Left kidney (tissue), 1 donor: ENCODE measurements at regions not wholly inside any gene's neighbourhood (a gene's known extent, or its start where the extent isn't known, plus 50 kb on each side); places are given as distances from the start of the nearest gene placed in this dataset.
"Not testable (repeated sequence)": the region's sequence is repeated elsewhere in the genome, so short reads cannot be mapped to it uniquely, and the experiment has no call there.

Experiments
- DNase-seq: peaks from one replicate; pipeline ENCODE4 v3.0.0-alpha.2; 2013

DNA sequence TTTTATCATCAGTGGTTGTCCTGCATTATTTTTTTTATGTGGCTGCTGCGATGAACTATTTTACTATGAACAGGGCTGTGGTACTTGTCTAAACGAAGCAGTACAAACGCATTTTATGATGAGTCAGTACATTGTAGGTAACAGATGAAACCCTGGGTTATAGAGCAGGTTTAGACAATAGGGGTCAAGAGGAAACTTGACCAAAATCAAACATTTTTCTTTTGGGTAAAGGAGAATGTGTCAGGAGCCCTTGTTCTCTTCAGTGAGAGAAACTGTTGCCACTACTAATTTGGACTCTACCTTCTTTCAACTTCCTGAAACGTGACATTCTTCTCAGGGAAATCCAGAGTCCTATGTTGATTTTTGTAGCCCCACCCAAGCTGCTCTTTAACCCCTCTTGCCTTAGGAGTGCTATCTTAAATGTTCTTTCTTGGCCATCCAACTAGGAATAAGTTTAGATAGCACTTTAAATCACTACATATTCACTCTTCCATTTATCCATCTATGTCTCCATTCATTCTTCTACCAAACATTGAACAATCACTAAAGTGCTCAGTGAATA, 415.8 kb upstream of the NR3C2 start:
- DNase-seq = no peak

DNA sequence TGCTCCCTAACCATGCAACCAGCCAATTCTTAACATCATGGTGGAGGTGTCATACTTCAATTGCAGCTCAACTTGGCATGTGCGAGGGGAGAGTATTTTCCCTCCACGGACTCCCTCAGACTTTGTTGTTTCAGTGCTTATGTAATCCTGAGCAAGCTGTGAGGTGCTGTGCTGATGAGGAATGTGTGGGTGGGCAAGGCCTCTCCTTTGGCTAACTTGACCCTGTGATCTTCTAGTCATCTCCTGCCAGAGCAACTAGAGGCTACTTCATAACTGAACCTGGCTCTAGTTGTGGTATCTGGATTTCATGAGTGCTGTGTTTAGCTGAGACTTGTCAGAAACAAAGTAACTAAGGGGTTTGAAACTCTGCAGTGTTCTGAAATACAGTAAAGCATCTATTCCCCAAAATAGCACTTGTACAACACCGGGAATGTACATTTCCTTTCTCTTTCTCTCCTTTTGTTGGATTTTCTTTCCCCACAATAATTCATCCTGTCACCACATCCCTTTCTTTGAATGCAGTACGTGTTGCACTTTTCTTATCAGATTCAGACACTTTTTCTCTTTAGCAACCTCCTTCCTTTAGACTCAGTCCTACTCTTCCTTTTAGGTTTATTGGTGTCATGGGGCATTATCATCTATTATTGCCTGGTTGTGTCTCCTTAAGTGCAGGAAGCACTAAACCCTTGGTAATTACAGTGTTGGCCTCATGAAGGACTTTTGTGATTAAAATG, 415.2 kb upstream of the NR3C2 start:
- DNase-seq = no peak

DNA sequence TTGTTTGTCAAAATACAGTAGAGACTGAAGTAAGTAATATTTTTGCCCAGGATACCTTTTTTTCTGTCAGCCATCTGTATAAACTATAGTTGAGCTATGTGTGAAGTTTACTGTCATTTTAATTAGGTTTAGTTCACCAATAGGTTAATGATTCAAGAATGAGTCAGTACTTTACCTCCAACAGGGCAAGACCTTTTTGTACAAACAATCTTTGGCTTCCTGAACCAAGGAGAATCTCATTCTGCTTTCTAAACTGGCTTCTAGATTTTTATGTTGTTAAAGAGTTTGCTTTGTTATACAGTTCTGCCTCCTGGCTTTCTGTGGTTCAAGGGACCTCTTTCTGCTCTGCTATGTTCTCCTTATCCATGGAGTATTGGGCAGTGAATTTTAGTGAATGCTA, 412.0 kb upstream of the NR3C2 start:
- DNase-seq = no peak

DNA sequence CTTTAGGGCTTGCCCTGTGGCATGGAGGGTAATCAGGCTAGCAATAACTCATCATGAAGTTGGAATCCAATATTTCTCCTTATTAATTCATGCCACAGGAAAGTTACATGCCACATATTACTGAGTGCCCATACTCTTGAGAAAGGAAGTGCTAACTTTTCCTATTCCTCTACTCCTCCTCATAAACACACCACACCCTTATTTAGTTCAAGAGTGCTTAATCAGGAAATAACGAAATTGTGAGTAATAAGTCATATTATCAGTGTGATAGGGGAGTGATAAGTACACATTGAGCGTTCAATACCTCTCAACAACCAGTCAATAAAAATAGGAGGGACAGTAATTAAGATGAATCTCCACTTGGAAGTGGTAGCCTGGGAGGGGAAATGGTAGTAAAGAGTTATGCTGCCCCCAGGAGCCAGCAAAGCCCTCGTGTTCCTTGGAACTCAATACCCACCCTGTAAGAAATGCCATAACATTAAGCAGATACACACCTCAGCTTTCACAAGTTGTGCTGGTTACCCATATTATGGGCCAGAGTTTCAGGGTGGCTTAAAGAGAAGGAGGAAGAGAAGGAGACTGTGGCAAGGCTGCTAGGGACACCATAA, 410.0 kb upstream of the NR3C2 start:
- no peak for DNase-seq

DNA sequence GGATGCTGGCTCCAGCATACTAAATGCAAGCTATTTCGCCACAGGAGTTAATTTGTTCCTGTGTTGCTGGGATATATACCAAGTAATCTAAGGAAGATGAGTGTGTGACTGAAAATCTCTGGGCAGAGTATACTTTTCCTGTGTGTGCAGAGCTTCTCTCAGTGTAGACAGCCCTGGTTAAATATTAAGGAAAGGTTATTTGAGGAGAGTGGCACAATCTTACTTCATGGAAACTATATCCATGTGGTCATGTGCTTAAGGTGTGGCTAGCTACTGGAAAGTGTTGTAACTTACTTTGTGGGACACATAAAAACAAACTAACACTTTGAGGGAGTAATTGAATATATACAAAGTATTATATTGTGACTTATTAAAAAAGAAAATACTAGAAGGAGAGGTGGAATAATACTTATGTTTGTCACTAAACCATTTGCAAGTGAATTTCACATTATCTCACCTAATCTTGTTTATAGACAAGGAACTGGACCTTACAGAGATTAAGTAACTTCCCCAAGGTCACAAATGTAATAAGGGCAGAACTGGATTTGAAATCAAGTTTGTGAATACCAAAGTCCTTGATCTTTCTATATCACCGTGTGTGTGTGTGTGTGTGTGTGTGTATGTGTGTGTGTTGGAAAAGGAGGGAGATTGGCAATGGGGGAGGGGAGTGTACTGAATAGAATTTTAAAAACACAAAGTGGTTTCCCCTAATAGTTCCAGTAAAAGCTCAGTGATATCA, 408.2 kb upstream of the NR3C2 start:
- DNase-seq = no peak

DNA sequence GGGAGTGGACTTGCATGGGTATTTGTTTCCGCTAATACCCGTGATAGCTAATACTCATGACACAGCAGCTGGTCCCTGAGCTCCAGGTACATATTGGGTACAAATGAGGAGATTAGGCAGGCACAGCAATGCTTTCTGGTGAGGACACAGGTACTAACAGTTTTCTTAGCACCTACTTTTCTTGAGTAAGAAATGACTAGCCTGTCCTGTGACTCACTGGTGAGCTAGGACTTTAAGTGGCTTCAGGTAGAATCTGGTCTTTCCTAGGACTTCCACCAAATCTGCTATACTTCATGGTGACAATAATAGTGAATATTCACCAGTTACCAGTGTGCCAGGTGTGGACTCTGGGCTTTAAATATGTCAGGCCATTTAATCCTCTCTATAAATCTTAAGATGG, 407.4 kb upstream of the NR3C2 start:
- no peak for DNase-seq

DNA sequence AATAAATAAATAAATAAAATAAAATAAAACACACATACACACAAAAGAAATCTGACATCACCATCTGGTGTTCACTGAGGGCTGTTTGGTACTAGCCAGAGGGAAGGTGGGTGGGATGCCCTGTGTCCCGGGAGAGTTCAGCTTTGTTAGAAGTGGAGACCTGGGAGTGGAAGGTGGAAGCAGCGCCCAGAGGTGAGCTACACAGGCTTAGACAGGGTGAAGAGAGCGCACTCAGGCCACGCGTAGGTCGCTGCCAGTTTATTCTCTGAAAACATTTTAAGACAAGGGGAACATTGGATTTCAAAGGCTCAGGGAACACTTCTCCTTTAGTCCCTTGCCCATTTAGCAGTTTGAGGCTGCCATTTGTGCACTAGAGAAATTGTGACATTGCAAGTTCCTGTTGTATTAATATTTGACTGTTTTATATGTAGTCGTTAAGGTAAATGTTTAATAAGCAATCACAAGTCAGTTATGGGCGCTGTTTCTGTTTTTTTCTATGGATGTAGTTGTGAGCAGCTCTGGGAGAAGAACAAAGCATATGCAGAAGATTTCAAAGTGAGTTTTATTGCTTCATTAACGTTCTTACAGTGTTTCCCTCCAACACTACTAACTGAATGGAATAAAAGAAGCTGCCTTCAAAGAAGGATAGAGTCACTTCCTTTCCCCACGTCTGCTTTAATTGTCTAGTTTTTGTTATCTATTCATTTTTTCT, 405.5 kb upstream of the NR3C2 start:
- no peak for DNase-seq

DNA sequence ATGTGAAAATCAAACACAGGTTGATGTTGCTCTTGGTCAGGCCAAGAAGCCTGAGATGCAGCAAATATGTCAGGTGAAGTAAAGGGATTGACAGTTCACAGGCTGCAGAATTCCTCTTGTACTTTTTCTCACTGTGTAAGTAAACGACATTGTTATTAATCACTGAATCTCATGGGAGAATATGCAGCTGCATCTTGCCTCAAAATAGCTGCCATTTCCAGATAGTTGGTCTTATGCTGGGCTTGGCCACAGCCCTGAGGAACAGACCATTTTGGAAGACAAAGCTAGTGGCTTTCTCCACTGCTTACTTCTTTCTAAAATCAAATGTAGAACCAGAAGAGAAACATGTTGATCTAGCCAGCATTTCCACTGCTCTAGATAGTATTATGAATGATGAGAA, 403.4 kb upstream of the NR3C2 start:
- no peak for DNase-seq

DNA sequence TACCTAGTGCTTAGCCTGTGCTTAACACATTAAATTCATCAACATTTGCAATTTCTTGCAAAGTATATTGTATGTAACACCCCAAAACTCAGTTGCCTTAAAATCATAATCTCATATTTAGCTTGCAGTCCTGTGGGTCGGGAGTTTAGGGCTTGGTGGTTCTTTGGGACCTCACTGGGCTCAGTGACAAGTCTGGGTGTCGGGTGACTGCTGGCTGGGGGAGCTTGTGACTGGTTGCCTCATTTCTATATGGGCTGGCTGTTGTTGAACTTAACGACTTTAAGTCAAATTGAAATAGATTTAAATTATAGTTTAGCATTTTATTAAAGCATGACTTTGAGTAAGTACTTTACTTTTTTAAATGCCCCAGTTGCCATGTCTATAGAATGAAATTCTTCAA, 401.4 kb upstream of the NR3C2 start:
- no peak for DNase-seq

DNA sequence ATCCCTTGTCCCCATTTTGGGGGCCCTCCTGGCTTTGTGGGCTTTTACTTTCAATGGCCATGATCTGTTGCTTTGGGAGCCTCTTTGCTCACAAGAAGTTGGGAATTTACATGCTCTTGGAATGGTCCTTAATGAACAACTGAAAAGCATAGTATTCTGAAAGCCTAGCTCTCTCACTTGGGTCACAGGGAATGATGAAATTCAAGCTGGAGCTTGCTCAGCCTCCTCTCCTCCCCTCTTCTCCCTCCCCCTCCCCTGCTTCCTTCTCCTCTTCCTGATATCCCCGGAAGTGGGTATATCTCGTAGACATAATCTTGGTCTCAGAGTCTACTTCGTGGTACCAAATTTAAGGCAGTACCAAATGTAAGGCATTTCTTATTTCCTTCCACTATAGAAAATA, 400.6 kb upstream of the NR3C2 start:
- no peak for DNase-seq

DNA sequence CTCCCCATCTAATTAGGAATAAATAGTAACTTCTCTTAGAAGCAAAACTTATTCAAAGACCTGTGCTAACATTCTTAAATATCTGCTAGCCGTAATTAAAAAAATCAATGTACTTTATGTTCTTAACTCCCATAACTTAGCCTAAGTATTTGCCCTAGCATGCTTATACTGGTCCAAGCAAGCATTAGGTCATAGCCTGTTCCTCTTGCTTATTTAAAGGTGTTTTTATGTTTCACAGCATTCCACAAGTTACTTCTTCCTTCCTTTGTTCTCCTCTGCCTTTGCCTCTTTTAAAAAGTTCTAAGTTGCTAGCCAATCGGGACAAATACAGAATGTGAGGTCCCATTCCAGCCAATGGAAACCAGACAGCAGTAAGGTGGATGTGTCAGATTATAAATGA, 395.4 kb upstream of the NR3C2 start:
- DNase-seq = not testable (repeated sequence)

DNA sequence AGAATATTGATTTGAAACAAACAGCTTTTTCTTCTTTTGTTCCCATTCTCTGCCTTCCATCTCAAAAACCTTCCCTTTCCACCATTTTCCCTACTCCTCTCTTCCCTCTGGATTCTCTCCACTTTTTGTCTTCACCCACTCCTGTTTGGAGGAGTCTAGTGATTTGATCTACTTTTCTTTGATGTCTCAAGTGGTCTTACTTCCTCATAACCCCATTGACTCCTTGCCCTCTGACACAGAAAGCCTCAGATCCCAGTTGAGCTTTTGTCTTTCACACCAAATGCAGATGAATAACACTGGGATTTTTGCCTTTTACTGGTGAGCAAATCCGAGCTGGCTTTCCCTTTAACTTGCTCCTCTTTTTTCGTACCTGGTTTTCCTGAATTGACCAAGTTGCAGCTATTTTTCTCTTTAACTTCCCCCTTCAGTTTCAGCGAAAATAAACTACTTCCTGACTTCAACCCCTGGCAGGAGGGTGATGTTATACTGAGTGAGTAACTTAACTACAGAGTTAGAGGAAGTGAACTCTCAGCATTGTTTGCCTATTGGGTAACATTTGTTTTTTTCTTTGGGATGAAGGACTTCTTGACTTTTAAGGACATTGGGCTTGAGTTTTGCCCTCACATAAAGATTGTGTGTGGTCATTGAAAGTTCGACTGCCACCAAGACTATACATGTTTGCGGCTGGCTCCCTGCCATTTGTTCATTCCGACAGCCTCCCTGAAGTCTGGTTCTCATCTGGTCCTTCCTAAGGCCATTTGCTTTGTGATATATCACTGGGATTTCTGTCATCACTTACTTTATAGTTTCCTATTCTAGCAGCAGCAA, 392.8 kb upstream of the NR3C2 start:
- DNase-seq = peak; percentile 75

DNA sequence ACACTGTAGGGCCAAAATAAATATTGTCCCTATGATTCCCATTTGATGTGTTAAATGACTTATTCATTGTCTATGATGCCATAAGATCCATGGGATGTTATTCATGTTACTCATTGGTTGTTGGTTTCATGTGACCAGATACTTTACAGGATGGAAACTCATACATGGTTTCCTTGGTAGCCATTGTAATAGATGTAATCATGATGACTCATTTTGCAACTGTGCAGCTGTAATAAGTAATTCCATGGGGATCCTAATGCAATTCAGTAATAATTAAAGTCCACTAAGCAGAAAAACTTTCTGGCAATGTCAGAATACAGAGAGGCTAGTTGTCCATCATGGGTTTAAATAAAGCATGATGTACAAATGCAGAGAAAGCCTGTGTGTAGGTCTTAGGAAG, 389.7 kb upstream of the NR3C2 start:
- DNase-seq = no peak

DNA sequence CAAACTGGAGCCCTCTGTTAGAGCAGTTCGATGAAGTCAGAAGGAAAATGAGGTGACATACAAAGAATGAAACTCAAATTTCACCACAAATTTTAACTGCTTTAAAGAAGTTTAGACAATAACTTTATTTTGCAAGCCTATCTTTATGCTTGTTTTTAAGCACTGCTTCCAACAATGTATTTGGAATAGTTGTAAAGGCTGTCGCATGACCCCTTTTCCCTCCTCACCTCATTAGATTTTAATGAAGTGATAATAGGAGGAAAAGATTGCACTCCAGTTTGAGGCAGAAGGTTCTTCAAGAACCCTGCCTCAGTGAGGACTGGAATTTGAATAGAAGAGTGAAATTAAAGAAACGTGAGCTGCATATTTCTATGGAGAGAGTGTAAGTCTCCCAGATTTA, 386.1 kb upstream of the NR3C2 start:
- DNase-seq = no peak

DNA sequence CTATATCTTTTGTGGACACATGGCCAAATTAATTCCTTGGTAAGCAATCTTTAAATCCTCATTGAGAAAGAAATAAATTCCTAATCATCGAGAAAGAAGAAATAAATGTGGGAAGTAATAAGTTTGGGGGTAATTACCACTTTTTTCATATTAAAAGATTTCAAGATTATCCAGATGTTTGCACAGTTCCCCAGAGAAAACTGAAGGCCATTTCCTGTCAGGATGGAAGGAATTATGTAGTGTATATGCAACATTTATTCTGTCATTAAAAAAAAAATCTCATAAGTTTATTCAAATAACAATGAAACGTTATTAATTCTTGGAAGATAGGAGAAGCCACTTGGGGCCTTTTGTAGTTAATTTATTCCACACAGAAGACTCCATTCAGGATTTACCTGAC, 385.6 kb upstream of the NR3C2 start:
- DNase-seq = no peak

DNA sequence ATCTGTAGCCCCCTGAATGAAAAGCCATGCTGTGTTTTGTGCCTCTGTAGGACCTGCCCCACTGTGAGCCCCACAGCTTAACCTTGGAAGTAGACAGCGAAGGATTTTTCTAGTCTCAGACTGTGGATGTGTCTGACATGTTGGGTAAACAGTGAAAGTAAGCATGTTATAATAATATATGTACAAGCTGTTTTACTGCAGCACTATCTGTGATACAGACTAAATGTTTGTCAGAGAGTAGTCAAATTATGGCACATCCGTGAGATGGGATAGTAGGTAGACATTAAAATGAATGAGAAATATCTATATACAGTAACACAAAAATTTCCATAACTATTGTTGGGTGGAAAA, 381.2 kb upstream of the NR3C2 start:
- no peak for DNase-seq

DNA sequence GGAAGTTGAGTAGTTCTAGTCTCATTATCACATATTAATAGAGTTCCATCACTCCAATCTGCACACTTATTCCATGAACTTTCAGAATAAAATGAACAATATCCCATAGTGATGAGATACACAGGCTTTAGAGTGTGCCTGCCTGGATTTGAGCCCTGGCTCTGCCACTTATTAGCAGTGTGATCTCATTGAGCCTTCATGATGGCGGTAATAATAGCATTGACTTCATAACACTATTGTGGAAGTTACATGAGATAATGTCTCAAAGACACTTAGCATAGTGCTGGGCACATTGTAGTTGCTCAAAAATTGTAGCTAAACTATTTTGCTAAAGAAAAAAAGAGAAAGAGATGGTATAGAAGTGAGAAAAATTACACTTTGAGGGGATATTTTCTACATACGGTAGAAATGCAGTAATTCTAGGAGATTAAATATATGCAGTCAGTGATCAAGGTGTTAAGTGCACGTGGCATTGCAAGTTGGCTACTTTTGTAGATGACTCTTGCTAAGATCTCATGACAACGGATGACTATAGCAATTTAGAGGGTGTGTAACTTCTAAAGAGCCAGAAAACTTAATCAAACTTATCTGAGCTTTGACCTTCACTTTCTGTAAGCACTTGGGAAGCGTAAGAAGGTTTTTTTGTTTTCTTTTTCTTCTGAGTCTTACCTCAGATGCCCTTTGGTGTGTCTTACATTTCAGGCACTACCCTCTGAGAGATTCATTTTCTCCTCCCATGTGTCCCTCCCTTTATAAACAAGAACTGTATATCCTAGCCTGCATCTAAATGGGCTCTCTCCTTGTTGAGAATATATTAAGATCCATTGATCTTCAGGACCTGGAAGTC, 380.6 kb upstream of the NR3C2 start:
- no peak for DNase-seq

DNA sequence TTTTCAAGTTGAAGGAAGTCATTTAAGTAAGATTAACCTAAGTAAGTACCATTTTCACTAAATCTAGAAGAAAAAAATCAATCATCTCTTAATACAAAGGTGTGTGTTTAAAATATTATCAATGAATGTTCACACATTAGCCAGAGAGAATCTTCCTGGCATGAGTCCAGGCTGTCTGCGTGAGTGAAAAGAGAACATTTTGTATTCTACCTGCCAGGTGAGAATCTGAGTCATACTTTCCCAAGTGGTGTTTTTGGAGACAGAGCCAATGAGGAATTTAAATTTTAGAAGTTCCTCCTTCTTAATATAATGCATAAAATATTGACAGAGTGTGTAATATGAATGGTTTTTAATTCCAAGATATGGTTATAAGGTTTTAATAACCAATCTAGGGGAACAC, 371.8 kb upstream of the NR3C2 start:
- DNase-seq = no peak

DNA sequence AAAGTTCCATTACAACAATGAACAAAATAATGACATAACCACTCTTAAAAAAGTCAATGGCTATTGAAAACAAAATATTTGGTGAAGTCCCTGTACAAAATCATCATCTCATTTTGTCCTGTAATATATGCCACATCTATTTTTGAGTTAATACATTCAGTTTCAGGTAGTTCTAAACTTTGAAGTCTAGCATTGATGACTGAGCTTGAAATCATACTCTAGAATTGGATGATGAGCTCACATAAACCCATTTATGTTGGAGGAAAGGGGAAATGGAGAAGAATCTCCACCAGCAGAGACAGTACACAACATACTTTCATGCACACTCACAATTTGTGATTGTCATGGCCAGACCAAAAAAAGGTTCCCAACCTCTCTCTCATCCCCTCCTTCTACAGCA, 371.1 kb upstream of the NR3C2 start:
- no peak for DNase-seq

DNA sequence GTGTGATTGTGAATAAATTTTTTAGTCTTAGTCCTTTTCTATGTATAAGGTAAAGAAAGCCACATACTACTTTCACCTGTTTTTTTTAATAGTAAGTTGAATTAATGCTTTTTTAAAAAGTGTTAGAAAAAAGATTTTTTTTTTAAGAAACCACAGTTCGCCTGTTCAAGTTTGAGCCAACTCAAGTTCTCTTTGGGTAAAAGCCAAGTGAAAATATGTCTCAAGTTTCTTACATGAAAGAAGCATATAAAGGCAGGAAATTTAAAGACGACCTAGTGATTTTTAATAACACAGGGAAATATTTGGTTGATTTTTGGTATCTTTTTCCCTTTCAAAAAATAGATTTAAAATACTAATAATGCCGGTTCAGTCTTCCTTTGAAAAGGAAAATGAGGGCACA, 369.9 kb upstream of the NR3C2 start:
- no peak for DNase-seq

DNA sequence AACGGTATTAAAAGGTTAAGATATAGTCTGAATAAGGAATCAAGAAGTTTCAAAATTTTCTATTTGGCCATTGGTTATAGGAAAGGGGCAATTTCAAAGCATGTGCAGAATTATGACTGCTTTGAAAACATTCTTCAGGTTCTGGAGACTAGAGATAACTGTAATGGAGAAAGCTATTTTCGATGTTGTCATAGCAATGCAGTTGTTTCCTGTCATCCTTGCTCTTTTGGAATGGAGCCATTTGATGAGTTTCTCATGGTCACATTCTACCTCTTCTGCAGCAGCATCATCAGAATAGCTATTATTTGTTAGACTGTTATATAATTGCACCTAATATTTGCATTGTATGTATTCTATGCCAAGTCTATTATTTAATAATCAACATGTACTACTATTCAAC, 368.2 kb upstream of the NR3C2 start:
- no peak for DNase-seq
